ENCODE measurements at regions not wholly inside any gene's neighbourhood (a gene's known extent, or its start where the extent isn't known, plus 50 kb on each side); places are given as distances from the start of the nearest gene placed in this dataset.

- TF ChIP-seq RARB (CRISPR knock-in tag; IDR thresholded peaks at IDR 0.05) = no peak
- TF ChIP-seq ZFP30 (CRISPR knock-in tag; IDR thresholded peaks at IDR 0.05) = no peak
- TF ChIP-seq TCF4 (CRISPR knock-in tag; IDR thresholded peaks at IDR 0.05; ENCODE audit: borderline replicate concordance) = no peak
- no peak for TF ChIP-seq PPARA (CRISPR knock-in tag; IDR thresholded peaks at IDR 0.05; ENCODE audit: borderline replicate concordance)
- TF ChIP-seq OSR1 (CRISPR knock-in tag; IDR thresholded peaks at IDR 0.05) = no peak
- no peak for TF ChIP-seq PATZ1 (CRISPR knock-in tag; IDR thresholded peaks at IDR 0.05; ENCODE audit: borderline replicate concordance)
- no peak for TF ChIP-seq ESRRG (CRISPR knock-in tag; IDR thresholded peaks at IDR 0.05)
- TF ChIP-seq ZNF70 (CRISPR knock-in tag; IDR thresholded peaks at IDR 0.05) = no peak
- no peak for TF ChIP-seq ZNF565 (CRISPR knock-in tag; conservative IDR thresholded peaks at IDR 0.05; ENCODE audit: low read depth)
- no peak for TF ChIP-seq POU6F1 (CRISPR knock-in tag; IDR thresholded peaks at IDR 0.05; ENCODE audit: borderline replicate concordance, low read depth)
- TF ChIP-seq CSDC2 (CRISPR knock-in tag; IDR thresholded peaks at IDR 0.05) = no peak
These were observed 204.0 kb upstream of the CELF2 start for GRCh38 chr10:10813656-10814055.
